GM20431 (cell line): ENCODE measurements at regions not wholly inside any gene's neighbourhood (a gene's known extent, or its start where the extent isn't known, plus 50 kb on each side); places are given as distances from the start of the nearest gene placed in this dataset.

ENCODE experiments used
- in situ Hi-C: fragments of 300-500 bp; cut with MseI, MboI; formaldehyde crosslinking; loops from one replicate; pipeline ENCODE4 v1.15.0; 2020; ENCODE audit warnings: low sequenced_read_pairs; ENCODE audit not compliant: unreplicated experiment

DNA sequence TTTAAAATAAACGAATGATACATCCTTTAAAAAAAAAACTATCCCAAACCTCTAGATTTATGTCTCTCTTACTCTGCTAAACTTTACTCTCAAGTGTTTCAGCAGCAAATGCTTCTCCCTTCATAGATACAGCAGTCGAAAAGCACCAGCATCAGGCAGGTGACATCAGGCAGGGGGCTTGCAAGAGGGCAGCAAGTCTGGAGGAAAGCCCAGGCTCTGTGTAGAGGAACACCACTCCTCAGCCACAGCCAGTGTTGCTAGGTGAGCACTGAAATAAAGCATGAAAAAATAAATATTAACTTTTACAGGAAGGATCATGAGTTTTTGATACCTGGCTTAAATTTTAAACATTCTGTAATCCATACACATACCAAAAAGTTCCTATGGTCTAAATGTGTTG lies 419.4 kb downstream of the GALC start:
- in situ Hi-C loops, result no loop called here

DNA sequence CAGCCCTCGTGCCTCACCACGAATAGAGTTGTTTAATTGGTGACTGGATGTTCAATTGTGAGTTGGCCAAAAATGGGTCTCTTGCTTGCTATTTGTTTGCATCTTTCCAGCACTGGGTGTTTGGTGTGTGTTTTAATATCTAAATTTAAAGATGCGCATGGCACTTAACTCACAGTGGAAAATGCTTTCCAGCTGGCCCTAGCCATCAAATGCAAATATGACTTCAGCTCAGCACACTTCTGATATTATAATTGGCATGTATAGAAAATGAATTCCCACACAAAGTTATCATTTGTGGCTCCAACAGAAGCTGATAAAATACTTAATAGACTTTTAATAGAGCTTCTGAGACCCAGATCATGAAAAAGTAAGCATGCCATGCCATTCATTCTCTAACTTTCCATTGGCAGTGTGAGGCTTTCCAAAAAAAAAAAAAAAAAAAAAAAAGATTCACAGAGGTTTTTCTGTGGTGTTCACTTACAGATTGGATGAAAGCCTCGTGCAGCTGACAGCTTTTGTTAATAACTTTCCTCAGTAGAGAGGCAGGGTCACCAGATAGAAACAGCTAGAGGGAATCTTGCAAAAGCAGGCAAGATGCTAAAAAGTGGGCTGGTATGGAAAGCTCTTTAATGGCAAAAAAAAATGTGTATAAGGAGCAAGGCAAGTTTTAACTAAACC lies 425.2 kb downstream of the GALC start:
- in situ Hi-C loops, result no loop called here

DNA sequence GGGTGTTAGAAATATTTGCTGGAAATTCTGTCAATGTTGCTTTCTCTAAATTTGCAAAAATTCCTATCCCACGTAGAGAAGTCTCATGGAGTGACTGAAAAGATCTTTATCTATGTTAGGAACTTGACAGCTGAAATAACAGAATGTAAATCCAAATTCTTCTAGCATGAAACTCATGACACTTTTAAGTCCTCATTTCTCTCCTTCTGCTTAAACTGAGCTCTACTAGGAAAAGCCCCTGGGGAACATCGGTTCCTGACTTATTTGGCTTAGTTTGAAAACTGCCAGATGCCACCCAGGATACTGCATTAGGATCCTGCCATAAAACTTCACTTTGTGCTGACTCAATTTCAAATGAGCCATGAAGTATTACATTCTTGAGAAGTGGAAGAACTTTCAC lies 426.0 kb downstream of the GALC start:
- in situ Hi-C loops, result no loop called here

DNA sequence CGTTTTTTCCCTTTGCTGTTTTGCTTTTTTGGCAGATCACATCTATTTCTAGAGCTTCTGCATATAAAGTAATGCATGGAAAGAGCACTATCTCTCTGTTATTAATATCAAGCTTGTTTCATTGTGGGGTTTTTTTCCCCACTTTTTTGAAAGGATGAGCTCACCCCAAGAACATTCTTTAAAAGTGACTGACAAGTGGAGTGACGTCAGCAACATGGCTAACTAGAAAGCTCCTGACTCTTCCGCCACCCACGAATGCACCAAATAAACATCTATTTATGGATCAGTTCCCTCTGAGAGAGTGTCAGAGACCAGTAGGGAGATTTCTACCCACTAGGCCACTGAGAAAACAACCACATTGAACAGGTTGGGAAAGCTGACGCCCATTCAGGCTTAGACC lies 445.4 kb downstream of the GALC start:
- in situ Hi-C loops, result no loop called here

DNA sequence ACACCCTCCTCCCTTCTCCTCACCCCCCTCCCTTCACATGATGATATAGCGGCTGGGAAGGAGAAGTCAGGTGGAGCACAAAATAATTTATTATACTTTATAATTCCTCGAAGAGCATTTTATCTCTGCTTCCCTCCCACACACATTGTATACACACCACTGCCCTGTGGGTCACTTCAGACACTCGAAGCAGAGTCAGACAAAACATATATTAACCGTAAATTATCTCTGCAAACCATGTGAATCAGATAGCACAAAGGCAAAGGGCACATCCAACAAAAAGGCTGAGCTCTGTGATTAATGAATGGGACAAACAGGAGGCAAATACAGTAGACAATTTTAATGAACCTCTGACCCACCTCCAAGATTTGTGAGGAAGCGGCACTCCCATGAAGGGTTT lies 450.7 kb downstream of the GALC start:
- in situ Hi-C loops, result no loop called here

DNA sequence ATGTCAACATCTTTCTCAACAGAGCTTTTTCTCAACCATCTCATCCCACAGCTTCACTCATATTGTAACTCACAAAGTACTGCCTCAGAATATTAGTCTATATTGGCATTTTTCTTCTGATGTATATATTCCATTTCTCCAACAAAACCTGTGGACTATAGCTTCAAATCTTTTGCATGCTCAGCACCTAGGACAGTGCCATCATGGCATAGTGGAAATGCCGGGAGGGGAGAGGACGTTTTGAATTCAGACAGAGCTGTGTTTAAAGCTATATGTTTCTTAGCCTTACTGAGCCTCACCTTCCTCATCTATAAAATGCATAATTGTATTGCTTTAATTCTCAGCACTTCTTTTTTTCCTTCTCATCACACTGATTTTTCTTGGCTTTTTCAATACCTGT lies 452.6 kb downstream of the GALC start:
- in situ Hi-C loops, result no loop called here

DNA sequence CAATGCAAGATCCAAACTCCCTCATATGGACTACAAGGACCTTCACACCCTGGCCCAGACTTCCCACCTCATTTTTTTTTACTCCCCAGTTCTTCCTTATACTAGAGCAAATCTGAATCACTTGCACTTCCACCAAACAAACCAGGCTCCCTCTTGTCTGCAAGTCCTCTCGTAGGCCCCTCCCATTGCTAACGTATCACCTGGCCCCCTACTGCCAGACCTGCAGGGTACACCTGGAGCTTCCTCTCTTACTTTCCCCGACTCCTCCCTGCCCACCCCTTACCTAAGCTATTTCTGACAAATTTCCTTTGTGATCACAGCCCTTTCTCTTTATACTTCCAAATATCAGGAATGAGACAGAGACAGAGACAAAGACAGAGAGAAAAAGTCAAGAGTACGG lies 463.9 kb downstream of the GALC start:
- in situ Hi-C loops, result no loop called here

DNA sequence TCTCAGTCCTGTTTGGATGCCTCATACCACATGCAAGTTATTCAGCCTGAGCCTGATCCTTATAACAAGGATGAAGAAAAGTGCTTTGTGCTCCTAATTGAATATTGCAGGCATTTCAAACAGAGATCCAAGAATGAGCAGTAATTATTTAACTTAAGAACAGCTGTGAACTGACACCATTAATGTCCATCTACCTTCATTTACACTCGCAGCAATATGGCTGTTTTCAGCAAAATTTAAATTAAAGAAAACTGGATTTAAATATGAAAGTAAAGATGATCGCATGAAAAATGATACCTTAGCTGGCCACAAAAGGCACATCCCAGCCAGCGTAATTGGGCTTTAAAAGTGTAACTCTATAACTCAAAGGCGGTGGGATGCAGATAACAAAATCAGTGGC lies 466.3 kb downstream of the GALC start:
- in situ Hi-C loops, result no loop called here

DNA sequence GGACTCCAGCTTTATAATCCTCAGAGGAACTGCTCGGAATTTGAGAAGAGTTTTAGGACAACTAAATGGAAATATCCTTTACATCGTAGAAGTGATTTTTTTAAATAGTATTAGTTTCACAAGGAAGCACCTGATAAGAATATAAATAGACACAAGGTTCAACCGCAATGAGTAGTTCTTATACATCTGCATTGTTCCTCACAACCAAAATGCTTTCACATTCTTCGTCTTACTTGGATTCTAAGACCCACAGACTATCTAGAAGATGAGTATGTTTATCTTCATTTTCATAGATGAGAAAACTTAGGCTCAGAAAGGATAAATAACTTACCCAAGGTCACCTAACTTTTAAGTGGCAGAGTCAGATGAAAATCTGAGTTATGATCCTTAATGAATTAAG lies 469.0 kb downstream of the GALC start:
- in situ Hi-C loops, result no loop called here

DNA sequence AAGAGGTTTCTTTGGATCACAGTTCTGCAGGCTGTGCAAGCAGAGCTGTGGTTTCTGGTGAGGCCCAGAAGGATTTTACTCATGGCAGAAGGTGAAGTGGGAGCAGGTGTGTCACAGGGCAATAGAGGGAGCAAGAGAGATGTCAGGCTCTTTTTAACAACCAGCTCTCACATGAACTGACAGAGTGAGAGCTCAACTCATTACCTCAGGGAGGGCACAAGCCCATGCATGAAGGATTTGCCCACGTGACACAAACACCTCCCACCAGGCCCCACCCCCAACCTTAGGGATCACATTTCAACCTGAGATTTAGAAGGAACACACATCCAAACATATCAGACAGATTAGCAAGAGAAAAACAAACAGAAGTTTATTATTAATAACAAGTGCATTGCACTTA lies 470.4 kb downstream of the GALC start:
- in situ Hi-C loops, result no loop called here

DNA sequence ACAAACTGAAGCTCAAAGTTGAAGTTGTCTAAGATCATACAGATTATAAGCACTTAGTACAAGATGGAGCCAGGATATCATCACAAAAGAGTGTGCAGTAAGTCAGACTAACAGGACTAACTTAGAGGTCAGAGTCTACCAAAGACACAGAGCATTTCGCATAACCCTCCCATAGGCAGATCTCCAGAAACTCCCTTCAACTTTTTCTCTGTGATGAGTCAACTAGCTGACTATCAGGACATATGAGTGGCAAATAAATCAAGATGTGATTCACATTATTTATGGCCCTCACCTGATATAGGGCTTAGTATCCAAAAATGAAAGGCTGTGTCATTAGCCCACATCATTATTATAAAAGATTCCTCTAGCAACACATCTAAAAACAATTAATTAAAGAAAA lies 484.6 kb downstream of the GALC start:
- in situ Hi-C loops, result no loop called here

DNA sequence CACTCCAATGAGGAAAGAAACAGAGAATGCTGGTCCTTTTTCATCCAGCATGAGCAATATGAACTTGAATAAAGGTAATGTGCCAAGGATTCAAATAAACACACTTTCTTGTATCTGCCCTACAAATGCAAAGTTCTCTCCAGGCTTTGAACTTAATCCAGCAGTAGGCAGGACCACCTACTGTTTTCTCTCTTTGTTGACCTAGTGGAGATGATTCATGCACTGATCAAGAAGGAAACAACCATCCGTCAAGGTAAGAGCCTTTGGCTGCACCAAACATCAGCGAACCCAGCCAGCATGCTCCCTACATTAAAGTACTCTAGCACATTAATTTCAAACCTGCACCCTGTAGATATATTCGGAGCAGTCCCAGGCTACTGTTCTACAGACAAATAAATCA lies 489.3 kb downstream of the GALC start:
- in situ Hi-C loops, result no loop called here

DNA sequence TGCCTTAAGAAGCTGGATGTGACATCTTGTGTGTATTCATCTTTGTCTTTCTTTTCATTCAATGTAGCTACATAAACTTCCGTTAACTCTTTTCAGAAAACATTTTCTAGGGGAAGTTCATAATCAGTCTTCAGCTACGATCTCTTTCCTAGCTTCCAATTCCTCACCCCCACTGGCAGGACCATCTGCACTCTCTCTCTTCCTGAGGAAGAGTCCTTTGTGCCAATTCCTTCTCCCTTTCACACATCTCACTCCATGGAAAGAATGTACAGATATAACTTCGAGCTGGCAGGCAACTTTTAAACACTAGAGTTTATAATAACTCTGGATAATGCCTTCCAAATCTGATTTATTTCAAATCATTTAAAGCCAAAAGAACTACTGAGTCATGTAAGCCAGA lies 495.7 kb downstream of the GALC start:
- in situ Hi-C loops, result no loop called here

DNA sequence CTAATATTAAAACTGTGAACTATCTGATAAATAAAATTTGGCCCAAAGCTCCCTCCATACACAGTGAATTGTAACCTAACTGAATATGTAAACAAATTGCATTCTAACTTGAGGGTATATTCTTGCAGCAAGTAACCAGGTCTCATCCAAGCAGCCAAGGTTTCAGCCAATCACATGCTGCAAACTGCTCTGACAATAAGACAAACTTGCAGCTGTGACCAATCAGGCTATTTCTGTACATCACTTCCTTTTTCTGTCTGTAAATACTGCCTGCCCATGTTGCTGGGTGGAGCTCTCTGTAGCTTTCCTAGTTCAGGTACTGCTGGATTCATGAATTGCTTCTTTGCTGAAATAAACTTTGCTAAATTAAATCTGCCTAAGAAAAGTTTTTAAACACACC lies 499.0 kb downstream of the GALC start:
- in situ Hi-C loops, result no loop called here

DNA sequence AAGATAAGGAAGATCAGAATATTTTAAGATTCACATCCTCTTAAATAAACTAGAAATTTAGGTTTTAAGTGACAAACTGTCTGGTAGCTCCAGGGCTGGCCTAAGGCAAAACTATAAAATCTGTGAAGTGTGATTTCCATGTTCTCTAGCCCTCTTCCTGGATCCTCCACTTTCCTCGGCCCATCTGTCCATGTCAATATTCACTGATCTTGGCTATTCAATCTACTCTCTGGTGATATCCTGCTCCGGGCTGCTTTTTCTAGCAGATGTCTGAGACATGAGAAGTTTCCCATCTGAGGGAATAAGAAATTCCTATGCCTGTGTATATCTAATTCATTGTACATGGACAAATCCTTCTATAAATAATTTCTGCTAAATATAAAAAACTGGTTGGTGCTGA lies 500.4 kb downstream of the GALC start:
- in situ Hi-C loops, result no loop called here

DNA sequence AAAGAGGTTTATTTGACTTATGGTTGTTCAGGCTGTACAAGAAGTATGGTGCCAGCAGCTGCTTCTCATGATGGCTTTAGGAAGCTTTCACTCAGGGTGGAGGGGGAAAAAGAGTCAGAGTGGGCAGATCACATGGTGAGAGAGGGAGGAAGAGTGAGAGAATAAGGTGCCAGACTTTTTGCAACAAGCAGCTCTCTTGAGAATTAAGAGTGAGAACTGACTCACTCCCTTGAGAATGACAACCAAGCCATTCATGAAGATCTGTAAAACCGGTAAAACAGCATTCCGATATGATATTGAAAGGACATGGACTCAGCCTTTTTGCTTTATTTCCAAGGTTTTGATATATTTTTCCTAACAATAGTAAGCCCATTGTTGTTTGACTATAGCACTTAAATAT lies 501.2 kb downstream of the GALC start:
- in situ Hi-C loops, result no loop called here

DNA sequence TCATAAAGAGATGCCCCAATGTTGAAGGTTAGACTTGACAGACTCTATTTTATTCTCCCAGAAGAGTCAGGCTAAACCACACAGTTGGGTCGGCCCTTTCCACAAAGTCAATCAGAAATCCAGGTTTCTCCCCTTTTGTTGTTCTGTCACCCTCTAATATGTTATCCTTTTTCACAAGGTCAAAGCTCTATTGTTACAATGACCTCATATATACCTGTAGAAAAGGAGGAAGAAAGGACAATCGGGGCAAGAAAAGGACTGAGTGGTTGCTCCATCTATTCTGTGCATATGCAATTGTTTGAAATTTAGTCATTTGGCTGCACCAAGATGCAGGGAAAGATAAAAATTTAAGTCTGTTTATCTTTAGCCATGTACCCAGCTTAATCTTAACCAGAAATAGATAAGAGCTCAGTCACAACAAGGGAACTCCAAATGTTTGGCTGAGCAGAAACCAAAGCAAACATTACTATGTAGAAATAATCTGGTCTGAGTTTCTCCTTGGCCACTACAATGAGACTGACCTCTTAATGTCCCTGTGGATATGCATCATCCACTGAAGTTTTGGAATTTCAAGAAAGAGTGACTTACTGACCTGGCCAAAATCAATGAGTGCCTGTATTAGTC lies 503.7 kb downstream of the GALC start:
- in situ Hi-C loops, result no loop called here

DNA sequence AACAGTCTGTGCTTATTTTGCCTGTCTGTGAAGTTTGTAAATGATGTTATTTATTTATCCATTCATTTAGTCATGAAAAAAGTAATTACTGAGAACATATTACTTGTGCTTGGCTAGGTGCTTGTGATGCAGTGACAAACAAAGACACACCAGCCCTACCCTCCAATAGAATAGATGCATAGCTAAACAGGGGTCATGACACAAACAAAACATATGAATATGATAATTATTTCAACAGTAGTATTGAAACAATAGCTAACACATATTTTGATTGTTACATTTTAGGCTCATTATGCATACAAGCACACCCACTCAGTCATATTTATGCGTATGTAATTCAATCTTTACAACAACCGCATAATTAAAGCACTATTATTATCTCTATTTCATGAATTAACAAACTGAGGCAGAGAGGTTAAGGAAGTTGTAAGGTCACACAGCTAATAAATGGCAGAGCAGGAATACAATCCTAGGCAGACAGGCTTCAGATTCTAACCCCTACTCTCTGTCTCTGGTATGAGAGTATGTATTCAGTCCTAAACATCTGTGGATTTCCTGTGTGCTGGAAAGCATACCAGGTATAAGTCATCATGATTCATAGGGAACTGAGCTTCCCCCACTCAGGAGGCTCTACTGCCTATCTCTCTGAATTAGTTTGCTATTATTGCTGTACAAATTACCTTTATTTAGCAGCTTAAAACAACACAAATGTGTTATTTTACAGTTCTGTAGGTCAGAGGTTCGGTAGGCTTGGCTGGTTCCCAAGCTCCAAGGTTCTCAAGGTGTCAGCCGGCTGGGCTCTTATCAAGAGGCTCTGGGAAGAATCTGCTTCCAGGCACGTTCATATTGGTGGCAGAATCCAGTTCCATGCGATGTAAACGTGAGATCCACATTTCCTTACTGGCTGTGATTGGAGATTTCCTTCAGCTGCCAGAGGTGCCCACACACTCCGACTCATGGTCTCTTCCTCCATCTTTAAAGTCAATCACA lies 509.4 kb downstream of the GALC start:
- in situ Hi-C loops, result no loop called here

DNA sequence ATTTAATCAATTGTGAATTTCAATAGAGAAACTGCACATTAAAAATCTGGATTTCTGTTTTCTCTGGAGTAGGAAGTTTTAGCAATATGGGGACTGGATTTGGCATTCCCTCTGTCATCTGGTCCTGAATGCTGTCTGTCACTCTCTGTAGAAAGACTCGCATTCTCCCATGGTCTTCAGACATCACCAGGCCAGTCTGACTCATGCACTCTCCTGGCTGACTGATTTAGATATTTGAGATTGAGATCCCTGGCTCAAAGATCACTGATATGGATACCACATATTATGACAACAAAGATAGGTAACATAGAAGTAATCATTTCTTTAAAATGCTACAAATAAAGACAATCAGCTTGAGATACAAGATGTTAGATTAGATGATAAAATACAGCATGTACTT lies 524.5 kb downstream of the GALC start:
- in situ Hi-C loops, result no loop called here

DNA sequence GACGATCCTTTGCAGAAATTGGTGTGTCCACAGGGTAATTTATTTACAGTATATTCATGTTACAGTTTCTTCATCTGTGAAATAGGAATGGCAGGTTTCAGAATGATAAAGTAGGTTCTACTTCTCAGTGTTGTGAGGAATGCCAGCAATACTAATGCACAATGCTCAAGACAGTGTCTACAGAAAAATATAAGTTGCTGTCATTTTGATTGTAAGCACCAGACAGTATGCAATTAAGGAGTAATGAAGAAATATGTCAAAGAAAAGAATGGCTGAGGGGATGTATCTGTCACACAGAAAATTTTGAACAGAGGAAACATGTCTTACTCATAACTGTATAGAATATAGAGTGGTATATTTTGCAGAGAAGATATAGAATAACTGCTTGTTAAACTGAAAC lies 525.4 kb downstream of the GALC start:
- in situ Hi-C loops, result no loop called here

DNA sequence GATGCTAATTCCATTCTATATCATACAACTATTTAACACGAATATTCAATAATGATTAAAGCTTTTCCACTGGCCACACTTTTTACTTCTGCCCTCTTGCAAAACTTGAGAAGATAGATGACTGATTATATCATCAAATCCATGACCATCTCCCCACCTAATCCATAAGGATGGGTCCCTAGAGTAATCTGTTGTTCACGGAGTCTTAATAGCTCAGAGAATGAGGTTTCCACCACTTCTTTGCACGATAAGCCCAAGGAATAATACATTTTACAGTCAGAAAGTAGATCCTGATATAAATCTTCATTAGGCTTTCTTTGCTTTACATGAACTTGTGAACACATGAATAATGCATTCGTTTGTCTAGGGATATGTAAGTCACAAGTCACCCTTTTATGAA lies 527.2 kb downstream of the GALC start:
- in situ Hi-C loops, result no loop called here
